Neural cell (in vitro differentiated cells): ENCODE measurements at regions not wholly inside any gene's neighbourhood (a gene's known extent, or its start where the extent isn't known, plus 50 kb on each side); places are given as distances from the start of the nearest gene placed in this dataset.

ENCODE experiments used
- H2AFZ ChIP-seq: fragments of 200-600, 300-800 bp; sonication (generic), shearing (Covaris generic); 2 replicates; pipeline ENCODE4 v1.6.0; 2014; ENCODE audit warnings: low read depth, mild to moderate bottlenecking, antibody characterized with exemption, low read length, moderate library complexity
- H3F3A ChIP-seq: fragments of 200-600 bp; shearing (Covaris generic); 2 replicates; pipeline ENCODE4 v1.6.1; 2016; ENCODE audit warnings: mild to moderate bottlenecking, moderate library complexity, mixed read lengths, antibody characterized with exemption, low read length; ENCODE audit not compliant: insufficient read depth, poor library complexity, severe bottlenecking
- H3K27ac ChIP-seq: fragments of 200-600, 300-800 bp; sonication (generic), shearing (Covaris generic); 2 replicates; pipeline ENCODE4 v1.5.1; 2014; ENCODE audit warnings: mild to moderate bottlenecking, low read length, moderate library complexity
- H3K27me3 ChIP-seq: fragments of 300-800, 200-600 bp; sonication (generic), shearing (Covaris generic); 2 replicates; pipeline ENCODE4 v1.6.0; 2014; ENCODE audit warnings: mild to moderate bottlenecking, low read depth, low read length, moderate library complexity; ENCODE audit not compliant: insufficient read depth
- H3K36me3 ChIP-seq: fragments of 300-800, 200-600 bp; sonication (generic), shearing (Covaris generic); 2 replicates; pipeline ENCODE4 v1.5.1; 2014; ENCODE audit warnings: mild to moderate bottlenecking, antibody characterized with exemption, low read length, moderate library complexity; ENCODE audit not compliant: insufficient read depth
- H3K4me2 ChIP-seq: fragments of 300-800, 200-600 bp; sonication (generic), shearing (Covaris generic); 2 replicates; pipeline ENCODE4 v1.6.0; 2014; ENCODE audit warnings: mild to moderate bottlenecking, low read length
- H3K4me3 ChIP-seq: fragments of 300-800, 200-600 bp; sonication (generic), shearing (Covaris generic); 2 replicates; pipeline ENCODE4 v1.5.1; 2014; ENCODE audit warnings: mild to moderate bottlenecking, low read length, moderate library complexity
- H3K79me2 ChIP-seq: fragments of 200-600 bp; shearing (Covaris generic); replicated peaks from 2 replicates; pipeline ENCODE4 v1.6.0; 2014; ENCODE audit warnings: mild to moderate bottlenecking, low read length, moderate library complexity; ENCODE audit not compliant: insufficient read depth
- H3K9ac ChIP-seq: fragments of 300-800, 200-600 bp; sonication (generic), shearing (Covaris generic); 2 replicates; pipeline ENCODE4 v1.6.1; 2016; ENCODE audit warnings: mild to moderate bottlenecking, low read length, mixed read lengths
- H3K9me2 ChIP-seq: fragments of 200-600 bp; shearing (Covaris generic); 2 replicates; pipeline ENCODE4 v1.6.1; 2016; ENCODE audit warnings: mild to moderate bottlenecking, low read length, mixed read lengths; ENCODE audit not compliant: insufficient read depth
- H3K9me3 ChIP-seq: fragments of 200-600, 300-800 bp; sonication (generic), shearing (Covaris generic); 2 replicates; pipeline ENCODE4 v1.6.1; 2016; ENCODE audit warnings: mild to moderate bottlenecking, mixed run types, low read length, moderate library complexity, mixed read lengths
- H4K20me1 ChIP-seq: fragments of 200-600 bp; shearing (Covaris generic); 2 replicates; pipeline ENCODE4 v1.6.1; 2016; ENCODE audit warnings: mild to moderate bottlenecking, mixed run types; ENCODE audit not compliant: insufficient read depth
- CTCF ChIP-seq: fragments of 450-650 bp; IDR thresholded peaks from 2 replicates; pipeline ENCODE4 v1.5.1; 2014; ENCODE audit warnings: antibody characterized with exemption, mild to moderate bottlenecking, moderate library complexity; ENCODE audit not compliant: poor library complexity, severe bottlenecking
- EP300 ChIP-seq: fragments of 450-650 bp; conservative IDR thresholded peaks from 2 replicates; pipeline ENCODE4 v1.6.1; 2014; ENCODE audit warnings: antibody characterized with exemption, mild to moderate bottlenecking, moderate library complexity; ENCODE audit not compliant: poor library complexity, severe bottlenecking
- EZH2 ChIP-seq: fragments of 200-600, 300-800 bp; shearing (Covaris generic), sonication (generic); IDR thresholded peaks from 2 replicates; pipeline ENCODE4 v1.6.1; 2014; ENCODE audit warnings: antibody characterized with exemption, low read length, borderline replicate concordance, mild to moderate bottlenecking; ENCODE audit not compliant: insufficient read depth, poor library complexity, severe bottlenecking
- MXI1 ChIP-seq: fragments of 450-650 bp; conservative IDR thresholded peaks from 2 replicates; pipeline ENCODE4 v1.6.1; 2014; ENCODE audit warnings: antibody characterized with exemption, mild to moderate bottlenecking; ENCODE audit not compliant: poor library complexity, severe bottlenecking
- POLR2AphosphoS5 ChIP-seq: IDR thresholded peaks from 2 replicates; pipeline ENCODE4 v1.6.1; 2012
- RAD21 ChIP-seq: fragments of 450-650 bp; conservative IDR thresholded peaks from 2 replicates; pipeline ENCODE4 v1.6.1; 2014; ENCODE audit warnings: antibody characterized with exemption, mild to moderate bottlenecking, moderate library complexity
- REST ChIP-seq: IDR thresholded peaks from 2 replicates; pipeline ENCODE4 v1.6.1; 2012; ENCODE audit warnings: borderline replicate concordance
- SMC3 ChIP-seq: fragments of 450-650 bp; conservative IDR thresholded peaks from 2 replicates; pipeline ENCODE4 v1.6.1; 2014; ENCODE audit warnings: antibody characterized with exemption, mild to moderate bottlenecking, moderate library complexity; ENCODE audit not compliant: poor library complexity
- TAF1 ChIP-seq: IDR thresholded peaks from 2 replicates; pipeline ENCODE4 v1.6.1; 2012; ENCODE audit warnings: low read depth

GRCh38 chr16:31707743-31708335 is 165.8 kb upstream of the ZNF267 start:
- no peaks in the 10 kb centered on the region for H3K27me3 ChIP-seq
- no peak overlapping the region for H3K4me3 ChIP-seq
- H3K9me3 ChIP-seq: no peaks in the 10 kb centered on the region
- no peaks in the 10 kb centered on the region for H3K36me3 ChIP-seq
- no peak overlapping the region for H3K9ac ChIP-seq
- H3K27ac ChIP-seq: no peak overlapping the region
- no peak overlapping the region for H3K4me2 ChIP-seq
- H2AFZ ChIP-seq: no peak overlapping the region
- H3K9me2 ChIP-seq: no peaks in the 10 kb centered on the region
- H3K79me2 ChIP-seq: no peaks in the 10 kb centered on the region
- TF ChIP-seq SMC3 (no peak), TAF1 (no peak), RAD21 (no peak), MXI1 (no peak), REST (no peak), CTCF (no peak), EP300 (no peak), POLR2AphosphoS5 (no peak), EZH2 (no peak)
- H3F3A ChIP-seq: no peaks in the 10 kb centered on the region
- H4K20me1 ChIP-seq: no peaks in the 10 kb centered on the region

- H3K9ac ChIP-seq: no peak overlapping the region
- no peaks in the 10 kb centered on the region for H4K20me1 ChIP-seq
- H3K9me3 ChIP-seq: no peaks in the 10 kb centered on the region
- no peaks in the 10 kb centered on the region for H3K27me3 ChIP-seq
- H3K36me3 ChIP-seq: no peaks in the 10 kb centered on the region
- H3K4me2 ChIP-seq: no peak overlapping the region
- no peaks in the 10 kb centered on the region for H3F3A ChIP-seq
- TF ChIP-seq RAD21 (no peak), MXI1 (no peak), POLR2AphosphoS5 (no peak)
- no peak overlapping the region for H3K27ac ChIP-seq
- H2AFZ ChIP-seq: no peak overlapping the region
- H3K9me2 ChIP-seq: no peaks in the 10 kb centered on the region
- H3K4me3 ChIP-seq: no peak overlapping the region
- H3K79me2 ChIP-seq: no peaks in the 10 kb centered on the region
Observed at GRCh38 chr16:31708348-31708747, 165.3 kb upstream of the ZNF267 start.
